ENCODE measurements at regions not wholly inside any gene's neighbourhood (a gene's known extent, or its start where the extent isn't known, plus 50 kb on each side); places are given as distances from the start of the nearest gene placed in this dataset.

DNA sequence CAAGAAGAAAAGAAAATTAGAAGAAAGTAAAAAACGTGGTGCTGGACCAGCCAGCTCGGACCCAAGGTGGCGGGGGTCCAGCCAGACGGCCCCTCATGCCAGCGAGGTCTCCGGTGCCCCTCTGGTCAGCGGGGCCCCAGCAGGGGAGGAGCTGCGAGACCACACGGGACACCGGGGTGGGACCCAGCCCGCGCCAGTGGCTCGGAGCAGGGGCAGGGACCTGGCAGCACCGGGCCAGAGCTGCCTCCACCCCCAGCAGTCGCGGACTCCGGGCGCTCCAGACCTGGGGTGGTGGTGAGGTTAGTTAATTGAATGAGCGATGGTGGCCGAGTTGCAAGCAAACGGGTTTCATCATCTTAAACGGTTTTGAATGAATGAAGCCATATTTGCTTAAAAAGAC lies 289.9 kb upstream of the MC4R start:
- intact Hi-C loops (cut with micrococcal nuclease; ENCODE audit: unreplicated experiment) = no loop called here
- no peak for ATAC-seq
- CTCF ChIA-PET = no interaction called here

DNA sequence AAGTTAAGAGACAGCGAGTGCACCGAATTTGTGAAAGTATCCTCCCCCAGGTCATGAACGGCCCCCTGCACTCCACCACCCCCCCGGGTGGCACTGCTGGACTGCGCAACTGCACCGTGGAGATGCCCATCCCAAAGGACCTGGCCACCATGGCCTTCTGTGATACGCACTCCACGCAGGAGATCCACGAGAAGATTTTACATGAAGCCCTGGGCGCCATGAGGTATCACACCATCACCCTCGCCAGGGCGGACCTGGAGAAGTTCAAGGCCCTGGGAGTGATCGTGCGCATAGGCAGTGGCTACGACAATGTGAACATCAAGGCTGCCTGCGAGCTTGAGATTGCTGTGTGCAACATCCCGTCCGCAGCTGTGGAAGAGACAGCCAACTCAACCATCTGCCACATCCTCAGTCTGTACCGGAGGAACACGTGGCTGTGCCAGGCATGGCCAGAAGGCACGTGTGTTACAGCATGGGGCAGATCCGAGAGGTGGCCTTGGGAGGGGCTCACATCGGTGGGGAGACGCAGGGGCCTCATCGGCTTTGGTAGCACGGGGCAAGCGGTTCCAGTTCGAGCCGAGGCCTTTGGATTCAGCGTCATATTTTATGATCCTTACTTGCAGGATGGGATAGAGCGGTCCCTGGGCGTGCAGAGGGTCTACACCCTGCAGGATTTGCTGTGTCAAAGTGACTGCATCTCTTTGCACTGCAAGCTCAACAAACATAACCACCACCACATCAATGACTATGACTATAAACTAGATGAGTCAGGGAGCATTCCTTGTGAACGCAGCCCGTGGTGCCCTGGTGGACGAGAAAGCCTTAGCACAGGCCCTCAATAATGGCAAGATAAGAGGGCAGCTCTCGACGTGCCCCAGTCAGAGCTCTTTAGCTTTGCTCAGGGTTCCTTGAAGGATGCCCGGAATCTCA lies 290.8 kb upstream of the MC4R start:
- CTCF ChIA-PET = no interaction called here
- H3K4me1 ChIP-seq (ENCODE audit: control insufficient read depth, insufficient read depth, low read length) = no peaks in the 10 kb centered on the region
- ATAC-seq (no peak), DNase-seq (ENCODE audit: low read depth, low spot score) (no peak)
- H3K27ac ChIP-seq (ENCODE audit: low read length) = no peak overlapping the region
- H3K27me3 ChIP-seq (ENCODE audit: control insufficient read depth, insufficient read depth, low read length) = no peaks in the 10 kb centered on the region
- in situ Hi-C loops (cut with HindIII; ENCODE audit: low pct_unique_long_range_greater_than_20kb, low sequenced_read_pairs) = no loop called here
- TF ChIP-seq, protein P1, sequence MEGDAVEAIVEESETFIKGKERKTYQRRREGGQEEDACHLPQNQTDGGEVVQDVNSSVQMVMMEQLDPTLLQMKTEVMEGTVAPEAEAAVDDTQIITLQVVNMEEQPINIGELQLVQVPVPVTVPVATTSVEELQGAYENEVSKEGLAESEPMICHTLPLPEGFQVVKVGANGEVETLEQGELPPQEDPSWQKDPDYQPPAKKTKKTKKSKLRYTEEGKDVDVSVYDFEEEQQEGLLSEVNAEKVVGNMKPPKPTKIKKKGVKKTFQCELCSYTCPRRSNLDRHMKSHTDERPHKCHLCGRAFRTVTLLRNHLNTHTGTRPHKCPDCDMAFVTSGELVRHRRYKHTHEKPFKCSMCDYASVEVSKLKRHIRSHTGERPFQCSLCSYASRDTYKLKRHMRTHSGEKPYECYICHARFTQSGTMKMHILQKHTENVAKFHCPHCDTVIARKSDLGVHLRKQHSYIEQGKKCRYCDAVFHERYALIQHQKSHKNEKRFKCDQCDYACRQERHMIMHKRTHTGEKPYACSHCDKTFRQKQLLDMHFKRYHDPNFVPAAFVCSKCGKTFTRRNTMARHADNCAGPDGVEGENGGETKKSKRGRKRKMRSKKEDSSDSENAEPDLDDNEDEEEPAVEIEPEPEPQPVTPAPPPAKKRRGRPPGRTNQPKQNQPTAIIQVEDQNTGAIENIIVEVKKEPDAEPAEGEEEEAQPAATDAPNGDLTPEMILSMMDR (IDR thresholded peaks at IDR 0.05) = no peak
- no peak for TF ChIP-seq POLR2AphosphoS5 (IDR thresholded peaks at IDR 0.05; ENCODE audit: low read depth, low read length)
- TF ChIP-seq SIN3A (IDR thresholded peaks at IDR 0.05; ENCODE audit: borderline replicate concordance, insufficient read depth, low read depth, low read length) = no peak
- TF ChIP-seq, protein P2, sequence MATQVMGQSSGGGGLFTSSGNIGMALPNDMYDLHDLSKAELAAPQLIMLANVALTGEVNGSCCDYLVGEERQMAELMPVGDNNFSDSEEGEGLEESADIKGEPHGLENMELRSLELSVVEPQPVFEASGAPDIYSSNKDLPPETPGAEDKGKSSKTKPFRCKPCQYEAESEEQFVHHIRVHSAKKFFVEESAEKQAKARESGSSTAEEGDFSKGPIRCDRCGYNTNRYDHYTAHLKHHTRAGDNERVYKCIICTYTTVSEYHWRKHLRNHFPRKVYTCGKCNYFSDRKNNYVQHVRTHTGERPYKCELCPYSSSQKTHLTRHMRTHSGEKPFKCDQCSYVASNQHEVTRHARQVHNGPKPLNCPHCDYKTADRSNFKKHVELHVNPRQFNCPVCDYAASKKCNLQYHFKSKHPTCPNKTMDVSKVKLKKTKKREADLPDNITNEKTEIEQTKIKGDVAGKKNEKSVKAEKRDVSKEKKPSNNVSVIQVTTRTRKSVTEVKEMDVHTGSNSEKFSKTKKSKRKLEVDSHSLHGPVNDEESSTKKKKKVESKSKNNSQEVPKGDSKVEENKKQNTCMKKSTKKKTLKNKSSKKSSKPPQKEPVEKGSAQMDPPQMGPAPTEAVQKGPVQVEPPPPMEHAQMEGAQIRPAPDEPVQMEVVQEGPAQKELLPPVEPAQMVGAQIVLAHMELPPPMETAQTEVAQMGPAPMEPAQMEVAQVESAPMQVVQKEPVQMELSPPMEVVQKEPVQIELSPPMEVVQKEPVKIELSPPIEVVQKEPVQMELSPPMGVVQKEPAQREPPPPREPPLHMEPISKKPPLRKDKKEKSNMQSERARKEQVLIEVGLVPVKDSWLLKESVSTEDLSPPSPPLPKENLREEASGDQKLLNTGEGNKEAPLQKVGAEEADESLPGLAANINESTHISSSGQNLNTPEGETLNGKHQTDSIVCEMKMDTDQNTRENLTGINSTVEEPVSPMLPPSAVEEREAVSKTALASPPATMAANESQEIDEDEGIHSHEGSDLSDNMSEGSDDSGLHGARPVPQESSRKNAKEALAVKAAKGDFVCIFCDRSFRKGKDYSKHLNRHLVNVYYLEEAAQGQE (IDR thresholded peaks at IDR 0.05; ENCODE audit: insufficient read depth in 1 of 2, low read depth in 2 of 2, low read length in 1 of 2) = no peak
- TF ChIP-seq TCF7L2 (IDR thresholded peaks at IDR 0.05; ENCODE audit: low read depth, low read length) = no peak
- H3K4me3 ChIP-seq (ENCODE audit: low read depth in 2 of 2, low read length in 2 of 2) = no peak overlapping the region
- H3K36me3 ChIP-seq (ENCODE audit: control insufficient read depth, insufficient read depth, low read length) = no peaks in the 10 kb centered on the region
- H3K9me3 ChIP-seq (ENCODE audit: control insufficient read depth, insufficient read depth, low read depth, low read length) = no peaks in the 10 kb centered on the region
- no TSS peak for BruUV-seq (replicated peaks)
- intact Hi-C loops (cut with micrococcal nuclease; ENCODE audit: unreplicated experiment) = no loop called here
- POLR2A ChIA-PET = no interaction called here

More for the DNA sequence above, 289.9 kb upstream of the MC4R start:
- DNase-seq (ENCODE audit: low read depth, low spot score) = no peak
- TF ChIP-seq SIN3A (IDR thresholded peaks at IDR 0.05; ENCODE audit: borderline replicate concordance, insufficient read depth, low read depth, low read length) (no peak), POLR2AphosphoS5 (IDR thresholded peaks at IDR 0.05; ENCODE audit: low read depth, low read length) (no peak), TCF7L2 (IDR thresholded peaks at IDR 0.05; ENCODE audit: low read depth, low read length) (no peak)
- TF ChIP-seq, protein P2 (IDR thresholded peaks at IDR 0.05; ENCODE audit: insufficient read depth in 1 of 2, low read depth in 2 of 2, low read length in 1 of 2) = no peak
- TF ChIP-seq, protein P1 (IDR thresholded peaks at IDR 0.05) = no peak
- Histone ChIP-seq H3K36me3 (ENCODE audit: control insufficient read depth, insufficient read depth, low read length) (no peaks in the 10 kb centered on the region), H3K9me3 (ENCODE audit: control insufficient read depth, insufficient read depth, low read depth, low read length) (no peaks in the 10 kb centered on the region), H3K4me1 (ENCODE audit: control insufficient read depth, insufficient read depth, low read length) (no peaks in the 10 kb centered on the region), H3K4me3 (ENCODE audit: low read depth in 2 of 2, low read length in 2 of 2) (no peak overlapping the region), H3K27me3 (ENCODE audit: control insufficient read depth, insufficient read depth, low read length) (no peaks in the 10 kb centered on the region), H3K27ac (ENCODE audit: low read length) (no peak overlapping the region)
- in situ Hi-C loops (cut with HindIII; ENCODE audit: low pct_unique_long_range_greater_than_20kb, low sequenced_read_pairs) = no loop called here
- BruUV-seq (replicated peaks) = no TSS peak
- POLR2A ChIA-PET = no interaction called here
